Muscle of back (tissue), 3 donors: ENCODE measurements at regions not wholly inside any gene's neighbourhood (a gene's known extent, or its start where the extent isn't known, plus 50 kb on each side); places are given as distances from the start of the nearest gene placed in this dataset.

Experiments
- DNase-seq, 3 donors: peaks; one replicate each; pipeline versions ENCODE4 v3.0.0 to v3.0.0-alpha.2; 2013

DNA sequence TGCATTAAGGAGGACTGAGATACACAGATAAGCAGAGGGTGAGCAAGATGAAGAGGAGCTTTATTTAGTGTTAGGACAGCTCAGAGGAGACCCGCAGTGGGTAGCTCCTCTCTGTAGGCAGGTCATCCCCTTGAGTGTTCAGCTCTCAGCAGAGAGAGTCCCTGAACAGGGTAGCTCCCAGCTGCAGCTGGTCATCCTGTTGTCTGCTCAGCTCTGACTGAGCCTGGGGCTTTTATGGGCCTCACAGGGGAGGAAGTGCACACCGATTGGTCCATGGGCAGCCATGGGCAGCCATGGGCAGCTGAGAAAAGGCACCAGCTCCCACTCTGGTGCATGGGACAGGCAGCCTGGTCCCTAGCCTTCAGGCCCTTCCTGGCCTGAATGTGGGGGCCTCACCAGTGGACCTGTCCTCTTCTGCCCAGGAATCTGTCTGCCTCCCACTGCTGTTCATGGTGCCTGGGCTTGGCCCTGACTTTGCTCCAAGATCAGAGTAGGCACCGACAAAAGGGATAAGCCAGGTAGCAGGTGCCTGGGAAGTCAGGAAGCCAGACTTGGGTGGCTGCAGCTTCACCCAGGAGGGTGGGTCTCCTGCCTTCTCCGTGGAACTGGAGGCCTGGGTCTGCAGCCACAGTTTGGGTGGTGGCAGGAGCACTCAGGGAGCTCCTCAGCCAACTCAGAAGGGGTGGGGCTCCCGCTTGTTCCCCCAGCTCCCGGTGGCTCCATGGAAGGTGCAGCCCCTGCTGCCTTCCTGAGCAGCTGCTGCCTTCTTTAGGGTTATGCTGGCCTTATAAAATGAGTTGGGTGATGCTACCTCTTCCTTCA is 54.7 kb downstream of the MYEOV start:
- no peak for DNase-seq

DNA sequence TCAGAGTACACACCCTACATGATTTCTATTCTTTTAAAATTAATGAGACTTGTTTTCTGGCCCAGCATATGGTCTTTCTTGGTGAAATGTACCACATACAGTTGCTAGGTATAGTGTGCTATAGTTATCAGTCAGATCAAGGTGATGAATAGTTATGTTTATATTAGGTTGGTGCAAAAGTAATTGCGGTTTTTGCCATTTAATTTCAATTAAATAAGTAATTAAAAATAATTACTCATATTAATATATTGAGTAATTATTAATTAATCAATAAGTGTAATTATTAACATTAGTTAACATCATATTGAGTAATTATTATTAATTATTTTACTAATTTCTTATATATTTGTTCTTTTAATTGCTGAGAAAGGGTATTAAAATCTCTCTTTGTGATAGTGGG is 56.1 kb downstream of the MYEOV start:
- DNase-seq, result no peak

DNA sequence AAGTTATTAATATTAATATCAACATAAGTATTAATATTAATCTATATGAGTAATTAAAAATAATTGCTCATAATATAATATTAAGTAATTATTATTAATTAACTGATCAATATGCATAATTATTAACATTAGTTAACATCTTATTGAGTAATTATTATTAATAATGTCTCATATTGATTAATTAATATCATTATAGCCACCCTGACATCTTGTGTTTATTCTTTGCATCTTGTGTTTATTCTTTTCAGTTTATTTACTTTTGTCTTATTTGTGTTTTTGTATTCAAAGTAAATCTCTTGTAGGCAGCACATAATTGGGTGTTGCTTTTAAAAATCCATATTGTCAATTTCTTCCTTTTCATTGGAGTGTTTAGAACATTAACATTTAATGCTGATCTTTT is 56.6 kb downstream of the MYEOV start:
- no peak for DNase-seq

DNA sequence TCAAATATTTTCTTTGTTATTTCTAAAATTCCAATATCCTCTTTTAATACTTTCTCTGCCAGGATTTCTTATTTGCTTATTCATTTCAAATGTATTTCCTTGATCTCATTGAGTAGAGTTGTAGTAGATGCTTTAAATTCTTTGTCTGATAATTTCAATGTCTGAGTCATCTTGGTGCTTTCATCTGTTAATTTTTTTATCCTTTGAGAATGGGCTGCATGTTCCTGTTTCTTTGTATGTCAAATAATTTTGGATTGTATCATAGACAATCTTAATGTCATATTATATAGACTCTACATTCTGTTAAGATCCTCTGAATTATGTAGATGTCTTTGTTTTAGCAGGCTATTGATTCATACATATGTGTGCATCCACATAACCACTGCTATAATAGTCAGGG is 57.5 kb downstream of the MYEOV start:
- peak in 1 of 3 donors; percentile 69 for DNase-seq

DNA sequence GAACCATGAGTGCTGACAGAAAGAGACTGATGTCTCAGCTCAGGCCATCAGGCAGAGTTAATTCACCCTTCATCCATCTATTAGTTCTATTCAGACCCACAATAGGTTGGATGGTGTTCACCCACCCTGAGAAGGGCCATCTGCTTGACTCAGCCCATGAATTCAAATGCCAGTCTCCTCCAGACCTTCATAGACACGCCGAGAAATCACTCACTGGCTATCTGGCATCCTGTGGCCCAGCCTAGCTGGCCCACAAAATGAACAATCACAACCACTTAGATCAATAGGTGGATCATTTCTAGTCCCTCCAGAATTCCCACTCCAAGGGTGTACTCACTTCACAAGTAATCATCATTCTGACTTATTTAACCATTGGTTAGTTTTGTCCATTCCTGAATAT is 58.2 kb downstream of the MYEOV start:
- no peak for DNase-seq

DNA sequence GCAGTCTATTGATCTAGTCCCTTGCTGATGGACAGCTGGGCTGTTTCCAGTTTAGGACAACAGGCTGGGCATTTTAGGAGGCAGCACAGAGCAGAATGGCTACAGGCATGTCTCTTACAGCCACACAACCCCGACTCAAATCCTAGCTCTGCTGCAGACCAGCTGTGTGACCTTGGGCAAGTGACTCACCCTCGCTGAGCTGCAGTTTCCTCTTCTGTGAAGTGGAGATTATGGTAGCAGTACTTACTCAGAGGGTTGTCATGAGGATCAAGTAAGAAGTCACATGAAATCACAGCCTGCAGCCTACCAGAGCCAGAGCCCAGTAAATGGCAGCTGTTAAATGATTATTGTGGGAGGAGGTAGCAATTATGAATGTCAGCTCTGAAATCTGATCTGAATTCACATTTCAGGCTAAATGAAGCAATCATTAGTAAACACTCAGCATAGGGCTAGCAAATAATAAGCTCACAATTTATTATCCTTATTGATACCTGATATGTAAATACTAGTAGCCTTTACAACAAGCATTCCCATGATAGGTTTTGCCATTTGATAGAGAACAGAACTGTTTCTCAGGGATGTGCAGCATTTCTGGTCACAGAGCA is 58.9 kb downstream of the MYEOV start:
- DNase-seq, result peak in 1 of 3 donors; percentile 66

DNA sequence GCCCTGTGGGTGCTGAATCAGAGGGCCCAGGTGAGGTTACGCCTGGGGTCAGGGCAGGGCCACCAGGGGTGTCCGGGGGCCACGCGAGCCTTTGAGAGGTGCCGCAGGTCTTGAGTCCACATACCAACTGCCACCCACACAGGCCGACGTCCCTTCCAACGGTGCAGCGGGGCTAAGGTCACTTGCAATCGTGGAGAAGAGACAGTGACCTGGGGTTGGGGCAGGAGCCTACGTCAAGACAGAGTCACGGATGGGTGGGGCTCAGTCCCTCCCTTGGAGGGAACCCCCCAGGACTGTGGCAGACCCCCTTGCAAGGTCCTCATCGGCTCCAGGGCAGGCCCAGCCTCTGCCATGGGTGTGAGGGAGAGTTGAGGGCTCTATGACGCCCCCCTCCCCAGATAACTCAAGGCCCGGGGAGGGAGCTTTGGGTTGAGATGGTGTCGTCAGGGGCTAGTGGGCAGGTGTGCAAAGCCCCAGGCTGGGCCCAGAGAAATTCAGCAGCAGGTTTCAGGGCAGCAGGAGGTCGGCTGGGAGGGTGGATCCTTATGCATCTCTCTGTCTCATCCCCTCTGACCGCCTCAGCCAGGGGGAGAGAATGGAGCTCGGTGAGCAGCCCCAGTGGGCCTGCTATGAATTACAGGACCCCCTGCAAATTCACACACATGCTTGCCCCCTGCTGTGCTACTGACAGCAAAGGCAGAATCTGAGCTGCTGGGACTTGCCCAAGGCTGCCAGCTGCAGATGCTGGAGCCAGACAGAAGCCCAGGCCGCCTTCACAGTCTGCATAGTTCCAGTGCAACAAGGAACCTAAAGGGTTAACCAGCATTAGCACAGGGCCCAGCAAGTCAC is 60.0 kb downstream of the MYEOV start:
- no peak for DNase-seq

DNA sequence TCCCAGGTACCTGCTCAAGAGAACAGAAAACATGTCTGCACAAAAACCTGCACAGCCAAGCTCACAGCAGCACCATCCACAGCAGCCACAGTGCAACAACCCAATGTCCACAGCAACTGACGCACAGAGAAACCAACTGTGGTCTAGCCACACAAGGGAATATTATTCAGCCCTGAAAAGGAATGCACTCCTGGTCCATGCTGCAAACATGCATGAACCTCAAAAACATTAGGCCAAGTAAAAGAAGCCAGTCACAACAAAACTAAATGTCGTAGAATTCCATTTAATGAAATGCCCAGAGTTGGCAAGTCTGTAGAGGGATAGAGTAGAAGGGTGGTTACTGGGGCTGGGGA is 60.6 kb downstream of the MYEOV start:
- DNase-seq, result no peak

DNA sequence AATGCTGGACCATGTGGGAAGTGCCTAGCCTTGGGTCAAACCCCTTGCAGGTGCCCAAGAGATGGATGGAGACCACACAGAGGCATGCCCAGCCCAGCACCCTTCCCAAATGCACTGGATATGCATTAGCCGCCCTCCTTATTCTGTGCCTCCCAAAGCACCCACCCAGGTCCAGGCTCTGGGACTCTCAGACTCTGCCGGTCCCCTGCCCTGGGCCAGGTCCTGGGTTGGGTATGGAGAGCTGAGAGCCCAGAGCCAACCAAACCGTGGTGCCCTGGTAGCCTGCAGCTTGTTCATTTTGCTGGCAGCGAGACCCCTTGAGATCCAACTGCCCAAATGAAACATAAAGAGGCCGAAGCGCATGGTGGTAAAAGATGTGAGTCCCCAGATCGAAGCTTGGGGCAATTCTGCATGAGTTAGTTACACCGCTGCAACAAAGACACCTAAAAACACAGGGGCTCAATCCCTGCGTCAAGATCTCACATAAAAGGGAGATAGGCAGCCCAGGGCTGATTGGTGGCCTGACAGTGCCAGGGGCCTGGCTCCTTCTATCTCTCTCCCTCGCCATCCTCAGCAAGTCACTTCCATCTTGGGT is 61.5 kb downstream of the MYEOV start:
- no peak for DNase-seq

DNA sequence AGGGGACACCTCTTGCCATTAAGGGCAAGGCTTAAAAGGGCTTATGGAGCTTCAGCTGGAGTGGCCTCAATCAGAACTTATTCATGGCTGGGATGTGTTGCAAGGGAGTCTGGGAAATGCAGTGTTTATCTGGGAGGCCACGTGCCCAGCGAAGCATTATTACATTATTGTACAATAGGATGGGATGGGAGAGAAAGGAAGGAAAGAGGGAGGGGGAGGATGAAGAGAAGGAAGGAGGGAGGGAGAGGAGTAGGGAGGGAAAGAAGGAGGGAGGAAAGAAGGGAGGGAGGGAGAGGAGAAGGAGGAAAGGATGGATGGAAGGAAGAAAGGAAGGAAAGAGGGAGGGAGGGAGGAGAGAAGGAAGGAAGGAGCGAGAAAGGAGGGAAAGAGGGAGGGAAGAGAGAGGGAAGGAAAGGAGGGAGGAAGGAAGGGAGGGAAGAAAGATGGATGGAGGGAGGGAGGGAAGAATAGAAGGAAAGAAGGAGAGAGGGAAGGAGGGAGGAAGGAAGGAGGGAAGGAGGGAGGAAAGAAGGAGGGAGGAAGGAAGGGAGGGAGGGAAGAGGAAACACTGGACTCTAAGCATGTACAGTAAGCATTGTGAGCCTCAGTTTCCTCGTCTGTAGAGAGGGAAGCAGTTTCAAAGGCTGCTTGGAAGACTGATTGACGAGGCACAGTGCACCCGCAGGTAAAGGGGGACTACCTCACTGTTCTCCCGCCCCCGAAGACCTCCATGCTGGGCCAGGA is 62.2 kb downstream of the MYEOV start:
- DNase-seq, result no peak

DNA sequence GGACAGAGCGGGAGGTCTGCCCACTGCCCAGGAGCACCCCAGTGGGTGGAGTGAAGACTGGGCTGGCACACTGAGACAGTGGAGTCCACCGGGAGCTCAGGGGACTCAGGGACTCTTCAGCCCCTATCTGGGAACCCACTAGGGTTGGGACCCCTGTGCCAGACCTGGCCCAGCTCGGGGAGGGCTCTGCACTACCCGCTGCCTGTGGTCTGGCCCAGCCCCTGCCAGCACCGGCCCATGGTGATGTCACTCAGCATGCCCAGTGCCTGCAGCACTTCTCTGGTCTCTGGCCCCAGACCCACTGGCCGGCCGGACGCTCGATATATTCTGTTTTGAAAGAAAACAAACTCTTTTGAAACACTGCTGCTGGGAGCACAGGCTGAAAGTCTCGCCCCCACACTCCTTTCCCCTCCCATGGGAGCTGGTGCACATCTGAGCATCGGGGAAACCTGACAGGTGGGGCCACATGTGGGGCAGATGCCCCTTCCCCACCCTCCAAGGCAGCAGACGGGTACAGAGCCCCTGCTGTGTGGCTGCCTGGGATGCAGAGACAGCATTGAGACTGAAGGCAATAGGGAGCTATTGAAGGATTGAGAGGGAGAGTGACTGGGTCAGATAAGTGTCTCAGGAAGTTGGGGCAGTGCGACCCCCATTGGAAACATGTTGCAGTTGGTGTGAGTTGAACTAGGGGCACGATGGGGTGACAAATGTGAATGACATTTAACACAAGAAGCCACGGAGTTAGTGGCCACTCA is 62.9 kb downstream of the MYEOV start:
- DNase-seq, result no peak

DNA sequence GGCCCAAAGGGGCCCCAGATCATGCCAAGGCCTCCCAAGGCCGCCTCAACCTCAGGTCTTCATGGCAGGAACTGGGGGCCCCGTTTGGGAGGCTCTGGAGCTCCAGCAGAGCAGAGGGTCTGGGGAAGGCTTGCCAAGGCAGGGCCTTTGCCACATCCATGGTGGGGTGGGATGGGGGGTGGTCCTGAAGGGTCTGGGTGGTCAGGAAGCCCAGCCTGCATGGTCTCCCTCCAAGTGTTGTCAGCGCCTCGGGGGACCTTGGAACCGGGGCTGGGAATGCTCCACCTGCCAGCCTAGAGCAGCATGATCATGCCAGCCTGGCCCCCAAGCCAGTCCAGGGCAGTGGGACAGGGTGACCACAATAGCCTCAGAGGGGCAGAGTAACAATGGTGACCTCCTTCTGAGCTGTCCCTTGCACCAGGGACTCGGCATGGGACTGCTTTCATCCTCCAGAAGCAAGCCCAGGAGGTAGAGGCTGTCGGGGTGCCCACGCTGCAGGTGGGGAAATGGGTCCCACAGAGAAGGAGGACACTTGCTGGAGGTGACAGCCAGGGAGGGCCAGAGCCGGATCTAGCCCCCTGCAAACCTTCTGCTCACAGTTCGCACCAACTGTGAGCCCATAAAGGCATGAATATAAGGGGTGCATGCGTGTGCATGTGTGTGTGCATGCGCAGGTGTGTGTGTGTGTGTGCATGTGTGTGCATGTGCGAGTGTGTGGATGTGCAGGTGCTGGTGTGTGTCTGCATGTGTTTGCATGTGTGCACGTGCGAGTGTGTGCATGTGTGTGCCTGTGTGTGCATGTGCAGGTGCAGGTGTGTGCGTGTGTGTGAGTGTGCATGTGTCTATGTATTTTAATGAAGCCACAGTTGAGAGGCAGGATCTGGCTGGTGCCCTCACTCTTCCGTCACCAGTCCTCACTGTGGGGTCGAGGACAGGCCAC is 63.8 kb downstream of the MYEOV start:
- DNase-seq, result no peak

DNA sequence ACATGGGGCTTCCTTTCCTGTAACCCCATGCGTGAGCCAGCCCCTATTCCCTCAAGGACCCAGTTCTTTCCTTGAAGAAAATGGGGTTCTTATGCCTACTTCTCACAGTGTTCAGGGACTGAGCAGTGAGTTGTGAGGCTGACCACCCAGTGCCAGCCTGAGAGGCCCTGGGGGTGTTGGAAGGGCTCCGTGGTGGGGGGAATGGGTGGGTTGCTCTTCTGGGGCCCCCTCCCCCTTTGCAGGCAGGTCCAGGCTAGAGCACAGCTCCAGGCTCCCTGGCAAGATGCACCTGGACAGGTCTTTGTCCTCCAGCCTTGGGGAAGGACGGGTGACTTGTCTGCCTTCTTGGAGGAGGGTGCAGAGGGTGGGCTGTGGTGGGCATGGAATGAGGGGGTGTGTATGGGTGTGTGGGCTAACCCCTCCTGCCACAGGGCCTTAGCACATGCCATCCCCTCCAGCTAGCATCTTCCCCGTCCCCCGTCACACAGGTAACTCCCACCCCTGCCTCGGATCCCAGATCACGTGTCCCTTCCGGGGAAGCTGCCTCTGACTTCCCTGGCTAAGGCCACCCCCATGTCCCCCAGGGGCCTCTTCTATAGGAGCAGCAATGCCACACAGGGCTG is 64.6 kb downstream of the MYEOV start:
- DNase-seq, result no peak

DNA sequence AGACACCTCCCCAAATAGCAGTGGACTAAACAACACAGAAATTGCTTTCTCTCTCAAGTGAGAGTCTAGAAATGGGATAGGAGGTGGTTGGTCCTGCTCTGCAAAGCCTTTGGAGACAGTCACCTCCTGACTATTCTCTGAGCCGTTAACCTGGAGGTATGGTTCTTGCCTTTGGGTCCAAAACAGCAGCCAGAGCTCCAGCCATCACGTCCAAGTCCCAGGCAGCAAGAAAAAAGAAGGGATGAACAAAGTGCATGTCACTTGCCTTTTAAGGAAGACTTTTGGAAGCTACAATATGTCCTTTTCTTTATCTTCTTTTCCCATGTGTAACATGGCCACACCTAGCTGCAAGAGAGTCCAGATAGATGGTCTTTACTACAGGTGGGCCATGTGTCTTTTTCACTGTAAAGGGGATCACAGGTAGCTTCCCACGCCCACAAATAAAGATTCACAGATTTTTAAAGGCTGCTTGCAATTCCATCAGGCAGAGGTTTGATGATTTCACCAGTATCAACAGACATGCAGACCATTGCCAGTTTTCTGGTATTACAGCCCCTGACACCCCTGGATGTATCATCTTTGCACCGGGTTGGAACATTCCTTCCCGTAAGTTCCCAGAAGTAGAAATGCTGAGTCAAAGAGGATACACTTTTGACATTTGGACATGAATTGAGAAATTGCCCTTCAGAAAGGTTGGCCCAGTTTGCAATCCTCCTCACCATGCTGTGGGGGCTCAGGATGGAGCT is 66.0 kb downstream of the MYEOV start:
- no peak for DNase-seq

DNA sequence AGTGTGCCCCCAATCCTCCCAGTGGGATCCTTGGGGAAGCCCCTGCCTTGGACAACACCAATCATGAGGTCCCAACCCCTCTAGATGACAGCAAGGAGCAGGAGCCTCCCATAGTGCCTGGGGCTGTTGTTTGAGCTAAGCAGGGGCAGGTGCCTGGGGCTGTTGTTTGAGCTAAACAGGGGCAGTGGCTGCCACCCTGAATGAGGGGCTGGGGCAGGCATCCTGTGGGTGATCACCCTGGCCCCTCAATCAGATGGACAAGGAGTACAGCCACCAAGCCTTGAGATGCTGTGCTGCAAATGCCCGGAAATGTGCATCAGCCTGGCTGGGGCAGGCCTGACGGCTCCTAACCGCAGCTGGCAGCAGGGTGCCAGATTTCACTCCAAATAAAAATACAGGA is 66.7 kb downstream of the MYEOV start:
- DNase-seq, result no peak

DNA sequence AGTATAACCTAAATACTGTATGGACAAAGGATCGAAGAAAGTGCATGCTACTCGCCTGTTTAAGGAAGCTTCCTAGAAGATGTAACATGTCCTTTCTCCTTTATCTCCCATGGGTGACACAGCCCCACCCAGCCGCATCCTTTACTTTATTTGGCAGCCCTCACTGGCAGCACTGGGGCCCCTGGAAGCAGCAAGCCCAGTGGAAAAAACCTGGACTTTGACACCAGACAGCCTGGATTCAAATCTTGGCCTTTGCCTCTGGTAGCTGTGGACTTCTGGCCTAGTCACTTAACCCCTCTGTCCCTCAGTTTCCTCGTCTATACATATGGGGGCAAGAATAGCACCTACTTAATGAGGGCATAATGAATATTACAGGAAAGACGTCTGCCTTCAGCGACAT is 67.1 kb downstream of the MYEOV start:
- DNase-seq, result no peak

DNA sequence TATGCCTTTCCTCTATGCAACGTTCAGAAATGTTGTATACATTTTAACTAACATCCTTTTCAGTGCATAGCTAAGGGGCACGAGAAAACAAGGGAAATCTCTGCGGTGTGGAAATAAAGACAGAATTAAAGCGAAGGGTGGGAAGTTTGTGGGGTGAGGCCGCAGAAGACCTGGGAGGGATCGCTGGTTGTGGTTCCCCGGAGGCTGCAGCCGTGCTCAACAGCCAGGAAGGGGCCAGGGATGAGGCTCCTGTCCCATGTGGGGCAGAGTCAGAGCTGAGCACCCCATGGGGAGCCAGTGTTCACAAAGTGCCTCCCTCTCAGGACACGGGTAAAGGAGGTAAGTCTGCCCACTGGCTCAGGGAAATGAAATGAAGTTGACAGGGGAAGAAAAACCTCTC is 67.5 kb downstream of the MYEOV start:
- DNase-seq, result no peak

DNA sequence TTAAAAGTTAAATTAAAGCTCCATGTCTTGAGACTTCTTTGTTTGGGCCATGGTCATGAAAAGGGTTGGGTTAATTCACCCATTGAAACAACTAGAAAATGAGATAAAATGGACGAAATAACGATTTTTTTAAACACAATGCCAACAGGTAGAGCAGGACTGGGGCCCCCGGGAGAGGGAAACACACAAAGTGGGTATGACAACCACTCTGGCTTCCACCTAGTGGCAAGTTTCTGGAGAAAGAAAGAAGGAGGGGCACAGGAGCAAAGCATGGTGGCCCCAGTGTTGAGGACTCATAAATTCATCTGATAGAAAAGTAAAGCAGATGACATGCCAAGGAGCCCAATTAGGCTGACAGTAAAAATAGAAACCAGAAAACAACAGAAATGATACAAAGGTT is 68.4 kb downstream of the MYEOV start:
- no peak for DNase-seq

DNA sequence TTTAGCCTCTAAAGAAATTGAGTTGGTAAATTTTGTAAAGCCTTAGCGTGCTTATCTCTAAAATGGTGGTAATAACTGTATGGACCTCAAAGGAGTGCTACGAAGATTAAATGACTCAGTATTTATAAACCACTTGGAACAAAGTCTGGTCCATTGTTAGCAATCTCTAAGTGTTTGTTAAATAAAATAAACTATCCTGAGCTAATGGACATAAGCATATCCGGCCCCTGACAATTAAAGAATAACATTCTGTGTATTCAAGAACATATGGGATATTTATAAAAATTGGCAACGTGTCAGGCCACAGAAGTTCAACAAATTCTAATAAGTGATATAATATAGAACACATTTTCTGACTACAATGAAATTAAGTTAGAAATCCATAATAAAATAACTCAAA is 71.0 kb downstream of the MYEOV start:
- DNase-seq, result peak in 1 of 3 donors; percentile 14
